ENCODE measurements at regions not wholly inside any gene's neighbourhood (a gene's known extent, or its start where the extent isn't known, plus 50 kb on each side); places are given as distances from the start of the nearest gene placed in this dataset.

DNA sequence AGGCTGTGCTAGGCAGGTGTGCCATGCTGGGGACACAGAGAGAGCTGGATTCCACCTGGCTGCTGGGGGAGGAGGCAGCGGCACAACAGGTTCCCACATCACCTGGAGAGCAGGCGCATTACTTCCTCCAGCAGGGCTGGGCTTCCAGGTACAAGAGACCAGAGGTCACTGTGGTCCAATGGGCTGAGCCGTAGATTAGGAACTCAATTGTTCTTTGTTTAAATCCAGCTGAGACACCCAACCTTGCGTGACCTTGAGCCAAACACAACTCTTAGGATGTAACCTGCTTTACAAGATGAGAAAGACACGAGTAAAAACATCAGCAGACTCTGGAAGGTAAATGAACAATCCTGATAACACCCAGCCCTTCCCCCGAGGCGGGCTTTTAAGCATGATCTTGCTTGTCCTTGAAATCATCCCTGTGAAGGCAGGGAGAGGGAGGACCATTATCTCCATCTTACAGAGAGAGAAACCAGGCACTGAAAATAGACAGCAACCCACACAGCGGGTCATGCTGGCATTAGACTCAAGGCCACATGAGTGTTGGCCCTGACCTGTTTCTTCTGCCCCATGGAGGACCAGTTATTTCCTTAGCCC is 216.5 kb upstream of the RREB1 start:
- Mint-ChIP-seq H3K36me3 (ENCODE audit: low read depth) (no peaks in the 10 kb centered on the region), H3K9me3 (peaks cover 3% of the 10 kb centered on the region), H3K27ac (ENCODE audit: unreplicated experiment) (no peak overlapping the region), H3K4me3 (no peak overlapping the region), H3K4me1 (peaks cover 6% of the 10 kb centered on the region), H3K27me3 (ENCODE audit: low read depth) (no peaks in the 10 kb centered on the region)
- no peak for DNase-seq (ENCODE audit: low read depth, low spot score)
- TF ChIP-seq, protein P1, sequence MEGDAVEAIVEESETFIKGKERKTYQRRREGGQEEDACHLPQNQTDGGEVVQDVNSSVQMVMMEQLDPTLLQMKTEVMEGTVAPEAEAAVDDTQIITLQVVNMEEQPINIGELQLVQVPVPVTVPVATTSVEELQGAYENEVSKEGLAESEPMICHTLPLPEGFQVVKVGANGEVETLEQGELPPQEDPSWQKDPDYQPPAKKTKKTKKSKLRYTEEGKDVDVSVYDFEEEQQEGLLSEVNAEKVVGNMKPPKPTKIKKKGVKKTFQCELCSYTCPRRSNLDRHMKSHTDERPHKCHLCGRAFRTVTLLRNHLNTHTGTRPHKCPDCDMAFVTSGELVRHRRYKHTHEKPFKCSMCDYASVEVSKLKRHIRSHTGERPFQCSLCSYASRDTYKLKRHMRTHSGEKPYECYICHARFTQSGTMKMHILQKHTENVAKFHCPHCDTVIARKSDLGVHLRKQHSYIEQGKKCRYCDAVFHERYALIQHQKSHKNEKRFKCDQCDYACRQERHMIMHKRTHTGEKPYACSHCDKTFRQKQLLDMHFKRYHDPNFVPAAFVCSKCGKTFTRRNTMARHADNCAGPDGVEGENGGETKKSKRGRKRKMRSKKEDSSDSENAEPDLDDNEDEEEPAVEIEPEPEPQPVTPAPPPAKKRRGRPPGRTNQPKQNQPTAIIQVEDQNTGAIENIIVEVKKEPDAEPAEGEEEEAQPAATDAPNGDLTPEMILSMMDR (conservative IDR thresholded peaks at IDR 0.05), result no peak

DNA sequence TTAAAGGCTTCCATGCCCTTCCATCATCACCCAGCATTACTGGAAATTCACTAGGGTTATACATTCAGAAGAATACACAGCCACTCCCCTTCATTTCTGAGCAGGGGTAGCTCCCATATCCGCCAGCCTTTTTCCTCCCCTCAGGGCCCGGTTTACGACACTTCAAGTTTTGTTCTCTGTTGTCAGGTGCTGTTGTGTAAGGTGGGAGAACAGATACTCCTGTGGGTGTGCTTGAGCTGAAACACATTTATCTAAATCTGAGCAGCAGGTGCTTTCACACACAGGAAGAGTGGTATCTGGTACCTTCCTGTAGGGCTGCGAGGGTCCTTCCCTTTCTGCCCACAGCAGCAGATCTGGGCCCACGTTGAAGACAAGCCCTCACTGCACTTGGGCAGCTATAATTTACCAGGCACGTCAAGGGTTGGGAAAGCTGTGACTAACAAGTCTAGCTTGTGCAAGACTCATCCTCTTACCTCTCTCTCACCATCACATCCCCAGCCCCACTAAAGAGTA is 215.8 kb upstream of the RREB1 start:
- no peak overlapping the region for H3K27ac Mint-ChIP-seq (ENCODE audit: unreplicated experiment)
- no peak overlapping the region for H3K4me3 Mint-ChIP-seq
- H3K27me3 Mint-ChIP-seq (ENCODE audit: low read depth), result no peaks in the 10 kb centered on the region
- DNase-seq (ENCODE audit: low read depth, low spot score), result no peak
- H3K9me3 Mint-ChIP-seq, result peaks cover 3% of the 10 kb centered on the region
- H3K36me3 Mint-ChIP-seq (ENCODE audit: low read depth), result no peaks in the 10 kb centered on the region
- H3K4me1 Mint-ChIP-seq, result peaks cover 6% of the 10 kb centered on the region
- TF ChIP-seq, protein P1 (conservative IDR thresholded peaks at IDR 0.05), result no peak

DNA sequence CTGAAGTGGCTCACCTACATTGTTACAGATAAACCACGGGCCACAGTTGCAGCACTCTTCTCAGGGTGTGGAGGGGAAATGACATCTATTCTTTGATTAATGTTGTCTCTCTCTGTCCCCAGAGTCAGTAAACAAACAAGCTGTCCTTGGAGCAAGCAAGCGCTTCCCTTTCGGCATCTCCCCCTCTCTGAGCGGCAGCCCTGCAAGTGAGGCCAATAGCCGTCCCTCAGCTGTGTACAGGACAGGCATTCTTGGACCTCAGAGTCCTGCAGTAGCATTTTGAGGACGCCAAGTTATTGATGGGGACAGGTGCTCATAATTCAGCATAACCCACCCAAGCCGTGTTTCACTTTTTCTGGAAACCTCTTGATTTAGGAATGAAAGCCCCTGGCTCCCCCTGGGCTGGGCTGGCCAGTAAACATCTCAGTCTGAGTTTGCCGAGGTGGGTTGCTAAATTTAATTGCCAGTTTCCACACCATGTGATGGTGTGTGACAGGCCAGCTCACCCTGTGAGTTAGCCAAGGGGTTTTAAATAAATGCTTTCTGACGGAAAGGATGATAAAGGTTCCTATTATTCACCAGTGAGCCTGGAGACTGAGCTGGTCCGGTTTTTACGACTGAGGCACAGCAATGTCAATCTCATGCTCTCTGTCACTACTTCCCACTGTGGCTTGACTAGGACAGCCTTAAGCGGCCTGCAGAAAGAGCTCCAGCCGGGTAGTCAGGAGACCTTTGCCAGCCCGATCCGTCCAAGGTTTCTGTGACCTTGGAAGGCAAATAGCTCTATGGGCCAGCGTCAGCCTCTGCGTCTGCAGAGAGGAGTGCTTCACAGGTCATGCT is 214.8 kb upstream of the RREB1 start:
- H3K27me3 Mint-ChIP-seq (ENCODE audit: low read depth), result no peaks in the 10 kb centered on the region
- H3K27ac Mint-ChIP-seq (ENCODE audit: unreplicated experiment), result no peak overlapping the region
- H3K4me3 Mint-ChIP-seq, result no peak overlapping the region
- no peaks in the 10 kb centered on the region for H3K36me3 Mint-ChIP-seq (ENCODE audit: low read depth)
- TF ChIP-seq, protein P1 (conservative IDR thresholded peaks at IDR 0.05), result no peak
- peaks cover 3% of the 10 kb centered on the region for H3K9me3 Mint-ChIP-seq
- H3K4me1 Mint-ChIP-seq, result peaks cover 6% of the 10 kb centered on the region
- no peak for DNase-seq (ENCODE audit: low read depth, low spot score)

DNA sequence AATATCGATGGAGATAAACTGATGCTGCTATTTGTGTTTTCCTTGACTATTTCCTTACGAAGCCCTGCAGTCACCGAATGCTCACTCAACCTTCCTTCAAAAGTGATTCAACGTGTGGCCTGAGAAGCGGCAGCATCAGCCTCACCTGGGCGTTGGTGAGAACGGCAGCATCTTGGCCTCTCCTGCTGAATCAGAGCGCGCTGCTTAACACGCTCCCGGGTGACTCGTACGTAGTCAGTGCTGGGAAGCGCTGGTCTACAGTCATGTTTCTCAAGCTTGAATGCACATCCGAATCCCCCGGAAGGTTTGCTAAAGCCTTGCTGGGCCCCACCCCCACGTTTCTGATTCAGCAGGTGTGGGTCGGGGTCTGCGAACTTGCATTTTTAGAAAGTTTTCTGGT is 214.1 kb upstream of the RREB1 start:
- peaks cover 6% of the 10 kb centered on the region for H3K4me1 Mint-ChIP-seq
- no peaks in the 10 kb centered on the region for H3K36me3 Mint-ChIP-seq (ENCODE audit: low read depth)
- TF ChIP-seq, protein P1 (conservative IDR thresholded peaks at IDR 0.05), result no peak
- no peak overlapping the region for H3K27ac Mint-ChIP-seq (ENCODE audit: unreplicated experiment)
- no peak overlapping the region for H3K4me3 Mint-ChIP-seq
- no peaks in the 10 kb centered on the region for H3K27me3 Mint-ChIP-seq (ENCODE audit: low read depth)
- peaks cover 3% of the 10 kb centered on the region for H3K9me3 Mint-ChIP-seq
- DNase-seq (ENCODE audit: low read depth, low spot score), result no peak

DNA sequence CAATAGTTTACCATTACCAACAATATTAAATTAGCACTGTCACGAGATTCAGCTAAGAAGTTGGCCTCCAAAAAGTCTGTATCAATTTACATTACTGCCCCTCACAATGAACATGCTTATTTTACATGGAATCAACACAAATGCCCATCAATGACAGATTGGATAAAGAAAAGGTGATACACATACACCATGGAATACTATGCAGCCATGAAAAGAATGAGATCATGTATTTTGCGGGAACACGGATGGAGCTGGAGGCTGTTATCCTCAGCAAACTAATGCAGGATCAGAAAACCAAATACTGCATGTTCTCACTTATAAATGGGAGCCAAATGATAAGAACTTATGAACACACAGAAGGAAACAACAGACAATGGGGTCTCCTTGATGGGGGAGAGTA is 211.8 kb upstream of the RREB1 start:
- no peaks in the 10 kb centered on the region for H3K36me3 Mint-ChIP-seq (ENCODE audit: low read depth)
- TF ChIP-seq, protein P1 (conservative IDR thresholded peaks at IDR 0.05), result no peak
- H3K27me3 Mint-ChIP-seq (ENCODE audit: low read depth), result no peaks in the 10 kb centered on the region
- no peak for DNase-seq (ENCODE audit: low read depth, low spot score)
- H3K9me3 Mint-ChIP-seq, result peaks cover 3% of the 10 kb centered on the region
- H3K4me3 Mint-ChIP-seq, result no peak overlapping the region
- H3K27ac Mint-ChIP-seq (ENCODE audit: unreplicated experiment), result no peak overlapping the region
- no peaks in the 10 kb centered on the region for H3K4me1 Mint-ChIP-seq
